ENCODE measurements at regions not wholly inside any gene's neighbourhood (a gene's known extent, or its start where the extent isn't known, plus 50 kb on each side); places are given as distances from the start of the nearest gene placed in this dataset.

DNA sequence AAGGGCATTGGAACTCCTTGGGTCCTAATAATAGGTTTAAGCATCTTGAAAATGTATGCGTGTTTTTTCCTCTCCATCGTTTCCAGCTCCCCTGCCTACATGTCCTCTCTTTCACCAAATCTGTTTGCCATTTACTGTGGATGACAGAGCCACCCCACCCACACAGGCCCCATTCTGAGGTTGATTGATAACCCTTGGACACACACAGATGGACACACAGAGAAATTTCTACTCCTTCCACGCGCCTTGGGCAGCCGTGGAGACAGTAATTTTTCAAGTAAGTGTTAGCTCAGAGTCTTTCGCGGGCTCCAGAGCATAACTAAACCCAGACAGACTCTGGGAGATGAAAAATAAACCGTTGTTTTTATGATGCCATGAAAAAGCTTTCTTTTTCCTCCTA is 103.3 kb upstream of the NLRP1 start:
- ATAC-seq (no peak), DNase-seq (no peak)
- intact Hi-C loops (cut with DNase I) = no loop called here

- no peak for ATAC-seq
- intact Hi-C loops (cut with DNase I) = no loop called here
- no peak for DNase-seq
Observed at GRCh38 chr17:5693821-5694220, 109.5 kb upstream of the NLRP1 start.

GRCh38 chr17:5694551-5694950 is 110.2 kb upstream of the NLRP1 start:
- ATAC-seq (no peak), DNase-seq (no peak)
- intact Hi-C loops (cut with DNase I) = no loop called here

DNA sequence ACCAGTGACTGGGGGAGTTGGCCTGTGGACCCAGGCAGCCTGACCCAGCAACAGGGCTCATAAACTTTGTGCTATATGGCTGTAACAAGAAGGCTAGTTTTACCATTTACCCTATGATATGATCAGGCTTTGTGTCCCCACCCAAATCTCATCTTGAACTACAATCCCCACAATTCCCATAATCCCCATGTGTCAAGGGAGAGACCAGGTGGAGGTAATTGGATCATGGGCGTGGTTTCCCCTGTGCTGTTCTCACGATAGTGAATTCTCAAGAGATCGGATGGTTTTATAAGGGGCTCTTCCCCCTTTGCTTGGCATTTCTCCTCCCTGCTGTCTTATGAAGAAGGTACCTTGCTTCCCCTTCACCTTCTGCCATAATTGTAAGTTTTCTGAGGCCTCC is 111.2 kb upstream of the NLRP1 start:
- intact Hi-C loops (cut with DNase I) = no loop called here
- ATAC-seq = no peak
- DNase-seq = no peak

DNA sequence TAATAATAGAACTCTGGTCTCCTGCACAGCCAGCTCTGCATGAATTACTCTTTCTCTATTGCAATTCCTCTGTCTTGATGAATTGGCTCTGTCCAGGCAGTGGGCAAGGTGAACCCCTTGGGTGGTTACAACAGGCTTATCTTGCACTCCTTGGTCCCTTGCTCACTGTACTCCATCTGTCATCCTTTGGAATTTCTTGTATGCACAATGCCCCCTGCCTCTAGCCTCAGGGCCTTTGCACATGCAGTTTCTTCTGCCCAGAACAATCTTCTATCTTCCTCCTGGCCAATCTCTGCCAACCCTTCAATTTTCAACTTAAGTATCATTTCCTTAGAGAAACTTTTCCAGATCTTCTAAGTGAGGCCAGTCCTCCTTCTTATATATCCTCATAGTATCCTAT is 114.7 kb upstream of the NLRP1 start:
- no peak for DNase-seq
- no peak for ATAC-seq
- intact Hi-C loops (cut with DNase I) = no loop called here

- ATAC-seq = no peak
- no peak for DNase-seq
- intact Hi-C loops (cut with DNase I) = no loop called here
Observed at GRCh38 chr17:5699814-5700213, 115.5 kb upstream of the NLRP1 start.

GRCh38 chr17:5700745-5701144 is 116.4 kb upstream of the NLRP1 start:
- intact Hi-C loops (cut with DNase I) = no loop called here
- no peak for ATAC-seq

DNA sequence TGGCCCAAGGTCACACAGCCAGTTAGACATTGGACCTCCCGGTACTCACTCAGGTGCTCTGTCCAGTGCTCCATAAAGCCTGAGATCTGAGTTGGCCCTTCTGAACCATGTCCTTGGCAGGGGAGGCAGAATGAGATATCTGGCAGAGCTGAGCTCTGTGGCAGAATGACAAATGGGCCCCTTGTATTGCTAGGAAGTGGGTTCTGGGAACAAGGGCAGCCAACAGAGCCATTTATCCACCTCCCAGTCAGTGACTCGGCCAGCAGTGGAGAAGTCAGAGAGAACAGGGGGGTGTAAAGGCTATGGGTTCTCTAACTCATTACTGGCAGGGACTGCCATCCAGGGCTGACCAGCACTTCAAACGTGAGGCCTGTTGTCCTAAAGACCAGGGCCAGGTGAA is 117.1 kb upstream of the NLRP1 start:
- no peak for ATAC-seq
- intact Hi-C loops (cut with DNase I) = no loop called here
- no peak for DNase-seq

More at GRCh38 chr17:5700745-5701144, 116.4 kb upstream of the NLRP1 start:
- DNase-seq = no peak

DNA sequence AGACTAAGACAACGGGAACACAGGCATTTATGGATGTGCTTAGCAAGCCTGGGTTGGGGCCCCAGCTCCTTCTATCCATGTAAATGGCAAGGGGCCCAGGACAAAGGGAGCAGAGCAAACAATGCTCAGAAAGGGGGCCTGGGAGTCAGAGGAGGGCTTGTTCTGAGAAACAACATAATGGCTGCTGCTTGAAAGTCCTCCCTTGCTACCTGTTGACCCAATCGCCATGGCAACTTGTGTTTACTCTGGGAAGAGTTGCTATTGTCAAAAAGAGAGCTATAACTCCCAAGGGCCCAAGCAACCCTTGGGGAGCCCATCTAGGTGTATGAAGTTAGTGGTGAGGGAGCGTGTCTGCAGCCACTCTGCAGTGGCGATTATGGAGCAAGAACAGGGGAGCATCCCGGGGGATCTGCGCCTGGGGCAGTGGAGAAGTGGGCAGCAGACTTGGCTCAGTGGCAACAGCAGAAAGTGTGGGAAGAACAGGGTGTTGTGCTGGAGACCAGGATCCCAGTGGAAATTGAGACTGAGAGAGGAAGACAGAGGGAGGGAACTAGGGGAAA is 118.7 kb upstream of the NLRP1 start:
- DNase-seq (no peak), ATAC-seq (no peak)
- intact Hi-C loops (cut with DNase I) = no loop called here

DNA sequence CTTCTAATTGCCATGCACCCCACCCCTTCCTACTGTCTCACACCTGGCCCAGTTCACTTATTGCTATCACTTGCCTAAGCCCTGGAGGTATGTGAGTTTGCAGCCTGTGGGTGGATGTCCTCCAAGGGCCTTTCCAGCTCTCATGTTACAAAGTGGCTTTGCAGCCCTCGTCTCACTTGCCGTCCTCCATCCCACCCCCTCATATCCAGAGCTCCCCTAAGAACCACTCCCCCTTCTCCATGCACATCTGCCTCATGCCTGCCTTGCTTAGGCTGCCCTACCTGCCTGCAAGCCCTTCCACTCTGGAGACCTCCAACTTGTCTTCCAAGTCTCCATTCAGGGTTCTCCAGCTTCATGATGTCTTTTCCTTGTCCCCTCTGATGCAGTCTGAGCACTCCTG is 119.4 kb upstream of the NLRP1 start:
- no peak for DNase-seq
- ATAC-seq = no peak
- intact Hi-C loops (cut with DNase I) = no loop called here

- no peak for DNase-seq
- intact Hi-C loops (cut with DNase I) = no loop called here
- no peak for ATAC-seq
Observed at GRCh38 chr17:5705081-5705875, 121.0 kb upstream of the NLRP1 start.

GRCh38 chr17:5705876-5706576 is 121.7 kb upstream of the NLRP1 start:
- intact Hi-C loops (cut with DNase I) = no loop called here
- DNase-seq = no peak
- ATAC-seq = no peak

DNA sequence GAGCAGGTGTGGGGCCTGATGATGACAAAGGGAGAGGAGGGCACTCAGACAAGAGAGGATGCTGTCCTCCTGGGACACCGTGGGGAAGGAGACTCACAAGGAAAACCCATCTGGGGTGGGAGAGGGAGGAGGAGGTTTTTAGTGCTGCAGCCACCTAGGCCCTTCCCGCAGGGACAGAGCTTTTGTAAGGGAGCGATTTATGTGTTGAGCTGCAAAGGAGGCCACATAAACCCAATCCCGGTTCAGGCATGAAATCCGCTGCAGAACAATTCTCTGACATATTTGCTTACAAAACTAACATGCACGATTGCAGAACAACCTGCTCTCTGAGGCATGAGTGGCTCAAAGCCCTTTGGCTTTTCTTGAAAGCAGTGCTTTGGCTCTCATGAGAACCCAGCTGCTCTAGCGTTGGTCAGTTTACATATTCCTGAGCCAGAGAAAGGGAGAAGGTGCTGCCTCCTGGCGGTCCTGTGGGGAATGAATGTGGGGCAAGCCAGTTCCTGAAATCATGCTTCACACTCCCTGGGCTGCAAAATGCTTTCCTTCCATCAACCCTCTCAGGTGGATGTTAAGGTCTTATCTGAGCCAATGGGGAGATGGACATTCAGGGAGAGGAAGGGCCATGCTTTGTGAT is 122.4 kb upstream of the NLRP1 start:
- intact Hi-C loops (cut with DNase I) = no loop called here
- peak; percentile 57 for DNase-seq
- ATAC-seq = peak; percentile 48 to 57

DNA sequence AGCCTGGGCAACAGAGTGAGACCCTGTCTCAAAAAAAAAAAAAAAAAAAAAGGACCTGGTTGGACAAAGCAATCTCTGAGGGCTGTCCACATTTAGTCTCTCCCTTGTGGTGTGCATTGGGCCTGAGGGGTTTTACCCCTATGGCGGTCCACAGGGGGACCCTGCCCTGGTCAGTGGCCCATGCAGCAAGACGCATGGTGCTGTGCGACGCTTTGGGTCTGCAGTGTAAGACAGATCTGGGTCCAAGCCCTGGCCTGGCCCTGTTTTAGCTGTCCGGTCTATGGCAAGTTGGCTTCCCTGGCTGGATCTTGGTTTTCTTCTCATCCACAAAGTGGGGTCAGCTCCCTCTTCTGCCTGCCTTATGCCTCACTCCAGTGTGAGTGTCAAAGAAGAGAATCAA is 123.2 kb upstream of the NLRP1 start:
- no peak for ATAC-seq
- intact Hi-C loops (cut with DNase I) = no loop called here
- DNase-seq = no peak

DNA sequence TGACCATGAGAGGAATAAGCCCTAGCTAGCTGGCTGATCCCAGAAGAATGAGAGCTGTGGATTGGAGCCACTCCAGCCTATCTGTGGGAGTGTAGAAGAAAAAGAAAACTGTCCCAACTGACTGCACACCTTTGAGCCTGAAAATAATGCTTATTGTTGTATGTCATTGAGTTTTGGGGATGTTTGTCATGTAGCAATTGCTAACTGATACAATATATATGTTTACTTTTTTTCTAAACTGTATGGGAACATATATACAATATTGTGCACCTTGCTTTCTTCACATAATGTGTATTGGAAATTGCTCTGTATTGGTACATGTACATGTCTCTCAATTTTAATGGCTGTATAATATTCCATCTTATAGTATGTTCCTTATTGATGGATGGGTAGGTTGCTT is 124.0 kb upstream of the NLRP1 start:
- DNase-seq = no peak
- intact Hi-C loops (cut with DNase I) = no loop called here
- no peak for ATAC-seq

GRCh38 chr17:5711344-5711743 is 127.0 kb upstream of the NLRP1 start:
- no peak for ATAC-seq
- intact Hi-C loops (cut with DNase I) = loop anchor here in 1 of 2 donors (10.0 kb wide), 1 partner anchor 117 kb away; no protein-coding TSS in a partner anchor
- no peak for DNase-seq

DNA sequence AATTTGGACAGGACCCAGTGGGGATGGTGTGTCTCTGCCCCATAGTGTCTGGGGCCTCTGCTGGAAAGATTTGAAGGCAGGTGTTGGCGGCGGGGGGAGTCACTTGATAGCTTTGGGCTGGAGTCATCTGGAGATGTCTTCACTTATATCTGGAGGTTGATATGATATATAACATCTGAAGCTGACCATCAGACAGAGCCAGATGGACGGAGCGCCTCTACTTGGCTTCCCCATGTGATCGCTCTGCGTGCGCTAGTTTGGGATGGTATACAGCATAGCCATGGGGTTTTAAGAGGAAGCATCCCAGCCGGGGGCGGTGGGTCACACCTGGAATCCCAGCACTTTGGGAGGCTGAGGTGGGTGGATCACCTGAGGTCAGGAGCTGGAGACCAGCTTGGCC is 130.7 kb upstream of the NLRP1 start:
- ATAC-seq (no peak), DNase-seq (no peak)
- intact Hi-C loops (cut with DNase I) = loop anchor here in 1 of 2 donors (10.0 kb wide), 1 partner anchor 120 kb away; no protein-coding TSS in a partner anchor

DNA sequence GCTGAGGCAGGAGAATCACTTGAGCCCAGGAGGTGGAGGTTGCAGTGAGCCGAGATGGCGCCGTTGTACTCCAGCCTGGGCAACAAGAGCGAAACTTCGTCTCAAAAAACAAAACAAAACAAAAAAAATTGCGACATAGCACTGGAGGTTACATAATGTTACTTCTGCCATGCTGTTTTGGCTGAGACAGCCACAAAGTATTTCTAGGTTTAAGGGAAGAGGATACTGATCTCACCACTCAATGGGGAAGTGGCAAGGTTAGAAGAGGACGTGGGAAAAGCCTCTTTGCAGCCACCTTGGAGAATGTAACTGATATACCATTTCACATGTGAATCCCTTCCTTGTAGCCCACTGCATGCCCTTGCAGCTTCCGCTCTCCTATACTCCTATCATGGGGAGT is 131.2 kb upstream of the NLRP1 start:
- no peak for DNase-seq
- ATAC-seq = no peak
- intact Hi-C loops (cut with DNase I) = loop anchor here in 1 of 2 donors (10.0 kb wide), 1 partner anchor 121 kb away; no protein-coding TSS in a partner anchor

DNA sequence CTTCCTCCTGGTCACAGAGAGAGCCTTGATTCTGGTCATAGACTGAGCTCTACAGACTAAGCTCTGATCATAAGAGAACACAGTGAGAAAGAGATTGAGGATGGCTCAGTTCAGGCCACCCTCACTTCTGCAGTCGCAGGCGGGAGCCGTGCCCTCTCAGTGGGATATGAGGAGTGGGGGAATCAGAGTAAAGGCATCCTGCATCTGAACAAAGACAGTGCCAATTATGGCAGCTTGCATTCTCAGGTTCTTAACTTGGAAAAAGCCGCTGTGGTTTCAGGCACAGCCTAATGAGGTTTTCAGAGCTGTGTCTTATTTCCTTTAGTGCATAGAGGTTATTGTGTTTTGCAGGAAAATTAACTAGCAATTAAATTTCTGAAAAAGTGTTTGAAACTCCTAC is 134.4 kb upstream of the NLRP1 start:
- ATAC-seq (no peak), DNase-seq (no peak)
- intact Hi-C loops (cut with DNase I) = loop anchor here in 1 of 2 donors (10.0 kb wide), 1 partner anchor 124 kb away; no protein-coding TSS in a partner anchor

DNA sequence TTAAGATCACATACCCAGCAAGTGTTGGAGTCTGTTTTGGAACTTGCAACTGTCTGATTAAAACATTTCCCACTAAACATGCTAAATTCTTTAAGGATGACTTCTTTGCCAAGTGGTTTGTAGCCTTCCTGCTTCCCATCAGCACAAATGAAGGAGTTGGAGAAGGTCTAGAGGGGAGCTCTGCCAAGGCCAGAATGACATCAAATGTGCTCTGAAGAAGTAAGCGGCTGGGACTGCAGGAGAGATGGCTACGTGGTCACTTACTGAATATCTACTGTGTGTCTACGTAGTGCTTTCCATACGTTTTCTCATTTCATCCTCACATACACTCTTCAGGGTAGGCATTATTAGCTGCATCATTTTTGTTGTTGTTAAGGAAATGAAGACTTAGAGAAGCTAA is 135.7 kb upstream of the NLRP1 start:
- intact Hi-C loops (cut with DNase I) = loop anchor here in 1 of 2 donors (10.0 kb wide), 1 partner anchor 125 kb away; no protein-coding TSS in a partner anchor
- no peak for DNase-seq
- ATAC-seq = no peak
